Panc1 (cell line): ENCODE measurements at regions not wholly inside any gene's neighbourhood (a gene's known extent, or its start where the extent isn't known, plus 50 kb on each side); places are given as distances from the start of the nearest gene placed in this dataset.

ENCODE experiments used
- ATAC-seq: fragments of 200-7000 bp; cut with Tn5 transposase; 2 replicates; pipeline ENCODE4 v1.9.1; 2020; ENCODE audit warnings: mild to moderate bottlenecking, moderate library complexity
- BruUV-seq: library from RNA; stranded (reverse); fragments of 400-500 nt; replicated peaks from 2 replicates; lab custom pipeline; 2021; lab: Mats Ljungman, UMichigan
- CTCF ChIA-PET: fragments of 300-600 bp; sonication (Branson Sonifier 250); formaldehyde crosslinking; loops from one replicate; lab custom pipeline; 2022; ENCODE audit warnings: antibody characterized with exemption; lab: Charles Lee
- POLR2A ChIA-PET: fragments of 300-600 bp; sonication (Branson Sonifier 250); formaldehyde crosslinking; loops from one replicate; lab custom pipeline; 2022; ENCODE audit warnings: antibody characterized with exemption; lab: Charles Lee
- DNase-seq: peaks from one replicate; pipeline ENCODE4 v3.0.0-alpha.2; 2010; ENCODE audit warnings: low read depth, low spot score
- H3K27ac ChIP-seq: 2 replicates; pipeline ENCODE4 v1.5.1; 2011; ENCODE audit warnings: mild to moderate bottlenecking, low read length, inconsistent platforms
- H3K27me3 ChIP-seq: fragments of 200-500 bp; sonication (Bioruptor generic); 2 replicates; pipeline ENCODE4 v1.6.0; 2014; ENCODE audit warnings: low read length, inconsistent platforms; ENCODE audit not compliant: control insufficient read depth, insufficient read depth
- H3K36me3 ChIP-seq: fragments of 200-500 bp; sonication (Bioruptor generic); 2 replicates; pipeline ENCODE4 v1.5.1; 2014; ENCODE audit warnings: inconsistent platforms, mild to moderate bottlenecking, low read length, moderate library complexity; ENCODE audit not compliant: control insufficient read depth, insufficient read depth
- H3K4me1 ChIP-seq: 2 replicates; pipeline ENCODE4 v1.5.1; 2011; ENCODE audit warnings: inconsistent platforms, mild to moderate bottlenecking, low read length, moderate library complexity; ENCODE audit not compliant: control insufficient read depth, insufficient read depth
- H3K4me3 ChIP-seq, 2 experiments: 2 replicates each; pipeline ENCODE4 v1.5.1; 2011 to 2012; ENCODE audit warnings: low read depth in 2 of 2, low read length in 2 of 2, mild to moderate bottlenecking in 2 of 2, inconsistent platforms in 1 of 2, moderate library complexity in 1 of 2
- H3K9me3 ChIP-seq: fragments of 200-500 bp; sonication (Bioruptor generic); 2 replicates; pipeline ENCODE4 v1.5.1; 2014; ENCODE audit warnings: low read depth, mild to moderate bottlenecking, inconsistent platforms, low read length, moderate library complexity; ENCODE audit not compliant: control insufficient read depth, insufficient read depth
- CTCF ChIP-seq: fragments of 450-650 bp; IDR thresholded peaks from 2 replicates; pipeline ENCODE4 v1.5.1; 2017; ENCODE audit warnings: mild to moderate bottlenecking
- POLR2AphosphoS5 ChIP-seq: IDR thresholded peaks from 2 replicates; pipeline ENCODE4 v1.6.1; 2012; ENCODE audit warnings: mild to moderate bottlenecking, low read depth, low read length, moderate library complexity
- REST ChIP-seq, 2 experiments: IDR thresholded peaks; 2 replicates each; pipeline ENCODE4 v1.6.1; 2011 to 2012; ENCODE audit warnings: low read depth in 2 of 2, control low read depth in 1 of 2, low read length in 1 of 2, mild to moderate bottlenecking in 1 of 2, moderate library complexity in 1 of 2; ENCODE audit not compliant: insufficient read depth in 1 of 2
- SIN3A ChIP-seq: IDR thresholded peaks from 2 replicates; pipeline ENCODE4 v1.6.1; 2012; ENCODE audit warnings: low read depth, mild to moderate bottlenecking, low read length, moderate library complexity, borderline replicate concordance; ENCODE audit not compliant: insufficient read depth
- TCF7L2 ChIP-seq: IDR thresholded peaks from 2 replicates; pipeline ENCODE4 v1.6.1; 2011; ENCODE audit warnings: mild to moderate bottlenecking, low read depth, low read length, inconsistent platforms
- in situ Hi-C: cut with HindIII; loops from 2 replicates; pipeline ENCODE4 v1.10.0; 2016; ENCODE audit warnings: low sequenced_read_pairs, low pct_unique_long_range_greater_than_20kb
- intact Hi-C: fragments of 100-400 bp; cut with micrococcal nuclease; formaldehyde crosslinking; loops from one replicate; pipeline ENCODE4 v1.10.0; 2022; ENCODE audit not compliant: unreplicated experiment

- POLR2A ChIA-PET, result no interaction called here
- in situ Hi-C loops, result no loop called here
Measured at GRCh38 chr10:28249512-28249911, 53.4 kb downstream of the MPP7 start.

GRCh38 chr10:28248092-28248491 is 54.8 kb downstream of the MPP7 start:
- no peak for DNase-seq
- ChIA-PET CTCF (no interaction called here), POLR2A (no interaction called here)
- intact Hi-C loops, result no loop called here
- H3K9me3 ChIP-seq, result no peaks in the 10 kb centered on the region
- no peaks in the 10 kb centered on the region for H3K4me1 ChIP-seq
- H3K27me3 ChIP-seq, result no peaks in the 10 kb centered on the region; the same call in 1 of the 2 replicates
- in situ Hi-C loops, result no loop called here
- TF ChIP-seq CTCF (no peak), TCF7L2 (no peak), POLR2AphosphoS5 (no peak), SIN3A (no peak), REST (IDR thresholded peaks at IDR 0.05; ENCODE audit: insufficient read depth in 1 of 2, low read depth in 2 of 2, low read length in 1 of 2) (no peak)
- no TSS peak for BruUV-seq
- H3K27ac ChIP-seq, result no peak overlapping the region
- ATAC-seq, result no peak
- H3K36me3 ChIP-seq, result no peaks in the 10 kb centered on the region
- H3K4me3 ChIP-seq, result no peak overlapping the region

More at GRCh38 chr10:28249512-28249911, 53.4 kb downstream of the MPP7 start:
- no peak overlapping the region for H3K4me3 ChIP-seq
- no peaks in the 10 kb centered on the region for H3K36me3 ChIP-seq
- no TSS peak for BruUV-seq
- H3K27ac ChIP-seq, result no peak overlapping the region
- intact Hi-C loops, result no loop called here
- CTCF ChIA-PET, result no interaction called here
- H3K9me3 ChIP-seq, result no peaks in the 10 kb centered on the region
- no peak for DNase-seq
- no peaks in the 10 kb centered on the region; the same call in 1 of the 2 replicates for H3K27me3 ChIP-seq
- no peak for ATAC-seq
- no peak for TF ChIP-seq SIN3A
- TF ChIP-seq CTCF, result no peak
- TF ChIP-seq TCF7L2, result no peak
- TF ChIP-seq REST (IDR thresholded peaks at IDR 0.05; ENCODE audit: insufficient read depth in 1 of 2, low read depth in 2 of 2, low read length in 1 of 2), result no peak
- TF ChIP-seq POLR2AphosphoS5, result no peak
- no peaks in the 10 kb centered on the region for H3K4me1 ChIP-seq
